Thoracic aorta (tissue), 2 donors: ENCODE measurements at regions not wholly inside any gene's neighbourhood (a gene's known extent, or its start where the extent isn't known, plus 50 kb on each side); places are given as distances from the start of the nearest gene placed in this dataset.

Experiments used
- ATAC-seq: fragments of 150-250 bp; one replicate; pipeline ENCODE4 v1.8.0; 2017; ENCODE audit warnings: low read depth; ENCODE audit not compliant: insufficient number of reproducible peaks, low FRiP score
- DNase-seq: peaks from one replicate; pipeline ENCODE4 v3.0.0-alpha.2; 2020; ENCODE audit warnings: low spot score
- H3K27ac ChIP-seq, 2 donors: fragments of 200-600 bp; sonication (generic); 1 replicate in 1 of 2; 2 replicates in 1 of 2; pipeline ENCODE4 v1.5.1; 2016; ENCODE audit warnings: mild to moderate bottlenecking in 2 of 2, moderate library complexity in 2 of 2
- H3K27me3 ChIP-seq: fragments of 200-600 bp; sonication (generic); replicated peaks from 2 replicates; pipeline ENCODE4 v1.6.0; 2016; ENCODE audit warnings: mild to moderate bottlenecking; ENCODE audit not compliant: insufficient read depth
- H3K36me3 ChIP-seq: fragments of 200-600 bp; sonication (generic); one replicate; pipeline ENCODE4 v1.5.1; 2016
- H3K4me1 ChIP-seq, 2 donors: fragments of 200-600 bp; sonication (generic); 1 replicate in 1 of 2; 2 replicates in 1 of 2; pipeline versions ENCODE4 v1.5.1 to v1.6.0; 2016; ENCODE audit warnings: low read depth in 2 of 2, mild to moderate bottlenecking in 1 of 2; ENCODE audit not compliant: control insufficient read depth in 1 of 2
- H3K4me3 ChIP-seq: fragments of 200-600 bp; sonication (generic); 2 replicates; pipeline ENCODE4 v1.5.1; 2016; ENCODE audit warnings: mild to moderate bottlenecking
- H3K9me3 ChIP-seq: fragments of 200-600 bp; sonication (generic); 2 replicates; pipeline ENCODE4 v1.5.1; 2016
- CTCF ChIP-seq: fragments of 200-600 bp; sonication (generic); IDR thresholded peaks from one replicate; pipeline ENCODE4 v1.5.1; 2019; ENCODE audit warnings: antibody characterized with exemption

- no peaks in the 10 kb centered on the region for H3K27me3 ChIP-seq
- no peaks in the 10 kb centered on the region for H3K9me3 ChIP-seq
- TF ChIP-seq CTCF, result no peak
- no peak overlapping the region for H3K4me3 ChIP-seq
- H3K27ac ChIP-seq, result no peak overlapping the region
- DNase-seq (no peak), ATAC-seq (no peak)
- no peaks in the 10 kb centered on the region for H3K36me3 ChIP-seq
- no peaks in the 10 kb centered on the region for H3K4me1 ChIP-seq
These were observed 683.8 kb upstream of the NR2F2 start for GRCh38 chr15:95646484-95647273.

GRCh38 chr15:95647531-95648277, 682.8 kb upstream of the NR2F2 start:
- Histone ChIP-seq H3K4me1 (no peaks in the 10 kb centered on the region), H3K27me3 (no peaks in the 10 kb centered on the region), H3K4me3 (no peak overlapping the region), H3K36me3 (no peaks in the 10 kb centered on the region), H3K9me3 (no peaks in the 10 kb centered on the region), H3K27ac (no peak overlapping the region)
- TF ChIP-seq CTCF, result no peak
- ATAC-seq (no peak), DNase-seq (no peak)

GRCh38 chr15:95653361-95653805, 677.1 kb upstream of the NR2F2 start:
- ATAC-seq, result no peak
- Histone ChIP-seq H3K27me3 (no peaks in the 10 kb centered on the region), H3K9me3 (no peaks in the 10 kb centered on the region), H3K27ac (no peak overlapping the region), H3K36me3 (no peaks in the 10 kb centered on the region), H3K4me1 (no peaks in the 10 kb centered on the region), H3K4me3 (no peak overlapping the region)
- no peak for TF ChIP-seq CTCF
- no peak for DNase-seq

- Histone ChIP-seq H3K9me3 (no peaks in the 10 kb centered on the region), H3K4me3 (no peak overlapping the region), H3K36me3 (no peaks in the 10 kb centered on the region), H3K27me3 (no peaks in the 10 kb centered on the region), H3K27ac (no peak overlapping the region), H3K4me1 (peaks cover 0 to 15% of the 10 kb centered on the region in 2 donors)
- TF ChIP-seq CTCF, result no peak
- ATAC-seq (no peak), DNase-seq (no peak)
These were observed 675.4 kb upstream of the NR2F2 start for GRCh38 chr15:95655089-95655607.

GRCh38 chr15:95656595-95656994, 673.9 kb upstream of the NR2F2 start:
- TF ChIP-seq CTCF, result no peak
- DNase-seq, result no peak
- H3K27me3 ChIP-seq, result no peaks in the 10 kb centered on the region
- ATAC-seq, result no peak
- H3K36me3 ChIP-seq, result no peaks in the 10 kb centered on the region
- no peaks in the 10 kb centered on the region for H3K9me3 ChIP-seq
- H3K4me1 ChIP-seq, result peaks cover 0 to 15% of the 10 kb centered on the region in 2 donors
- no peak overlapping the region for H3K4me3 ChIP-seq
- no peak overlapping the region for H3K27ac ChIP-seq
